HG02610 (cell line): ENCODE measurements at regions not wholly inside any gene's neighbourhood (a gene's known extent, or its start where the extent isn't known, plus 50 kb on each side); places are given as distances from the start of the nearest gene placed in this dataset.
"Not testable (repeated sequence)": the region's sequence is repeated elsewhere in the genome, so short reads cannot be mapped to it uniquely, and the experiment has no call there.

Experiments used
- ATAC-seq: cut with Tn5 transposase; IDR thresholded peaks from one replicate; pipeline ENCODE4 v1.9.1; 2021; ENCODE audit warnings: mild to moderate bottlenecking, moderate library complexity; ENCODE audit not compliant: unreplicated experiment

GRCh38 chr7:85384392-85384791, 197.5 kb upstream of the SEMA3D start:
- no peak for ATAC-seq

GRCh38 chr7:85381212-85381611, 194.4 kb upstream of the SEMA3D start:
- no peak for ATAC-seq

- no peak for ATAC-seq
Observed at GRCh38 chr7:85376589-85376988, 189.7 kb upstream of the SEMA3D start.

- no peak for ATAC-seq
Observed at GRCh38 chr7:85356916-85357315, 170.1 kb upstream of the SEMA3D start.

GRCh38 chr7:85343484-85343883, 156.6 kb upstream of the SEMA3D start:
- peak; percentile 95 for ATAC-seq

DNA sequence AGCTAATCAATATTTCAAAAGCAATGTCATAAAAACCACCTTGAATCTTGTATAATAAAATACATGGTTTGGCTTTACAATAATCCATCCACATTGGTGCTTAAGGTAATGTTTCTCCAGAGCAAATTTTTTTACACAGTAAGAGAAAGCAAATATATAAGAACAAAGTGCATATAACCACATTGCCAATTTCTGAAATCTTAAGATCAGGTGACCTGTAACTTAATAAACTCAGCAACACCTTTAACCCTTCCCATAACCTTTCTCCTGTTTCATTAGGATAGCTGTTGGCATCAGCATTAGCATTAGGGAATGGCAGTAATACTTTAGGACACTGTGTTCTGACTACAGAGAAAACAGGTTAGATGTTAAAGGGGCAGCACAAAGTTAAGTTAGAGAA, 155.9 kb upstream of the SEMA3D start:
- ATAC-seq, result no peak

- ATAC-seq, result no peak
Observed at GRCh38 chr7:85341973-85342372, 155.1 kb upstream of the SEMA3D start.

- no peak for ATAC-seq
Observed at GRCh38 chr7:85341121-85341520, 154.3 kb upstream of the SEMA3D start.

- ATAC-seq, result no peak
Observed at GRCh38 chr7:85336086-85336485, 149.2 kb upstream of the SEMA3D start.

GRCh38 chr7:85335113-85335512, 148.3 kb upstream of the SEMA3D start:
- not testable (repeated sequence) for ATAC-seq

DNA sequence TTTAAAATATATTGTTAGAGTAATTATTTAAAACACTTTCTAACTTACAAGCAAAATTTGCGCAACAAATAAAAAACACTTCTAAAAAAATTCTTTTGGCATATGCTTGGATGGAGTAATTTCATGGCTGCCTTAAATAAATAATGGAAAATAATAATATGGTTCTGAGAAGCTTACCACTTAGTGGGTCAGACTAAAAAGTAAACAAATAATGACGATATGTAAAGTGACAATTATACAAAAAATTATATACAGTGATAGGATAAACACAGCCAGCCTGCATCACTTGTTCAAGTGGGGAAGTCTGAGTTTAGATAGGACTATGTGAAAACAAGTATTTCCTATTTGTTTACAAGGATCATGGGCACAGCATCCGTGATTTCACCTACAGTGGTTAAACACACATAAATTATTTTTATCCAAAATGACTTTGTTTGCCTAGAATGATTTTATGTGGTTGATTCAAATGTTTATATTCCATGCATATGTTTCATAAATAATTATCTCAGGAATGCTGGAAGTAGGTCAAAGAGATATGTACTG, 141.7 kb upstream of the SEMA3D start:
- no peak for ATAC-seq

GRCh38 chr7:85324145-85324799, 137.4 kb upstream of the SEMA3D start:
- ATAC-seq, result no peak

DNA sequence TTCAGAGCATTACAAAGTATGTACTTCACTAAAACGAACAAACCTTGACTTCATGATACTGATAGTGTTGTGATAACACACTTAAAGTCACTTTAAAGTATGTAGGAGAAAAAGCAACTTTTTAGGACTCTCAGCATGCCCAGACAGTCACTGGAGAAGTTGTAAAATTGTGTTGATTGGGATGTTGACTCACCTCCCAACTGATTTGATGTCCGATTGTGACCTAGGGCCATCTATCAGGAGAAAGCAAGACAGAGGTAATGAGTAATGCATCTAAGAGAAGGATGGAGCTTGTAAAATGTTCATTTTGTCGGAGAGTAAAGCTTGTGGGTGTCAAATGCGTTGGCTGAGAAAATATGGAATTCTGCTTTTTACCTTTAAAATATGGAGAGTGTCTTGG, 135.4 kb upstream of the SEMA3D start:
- ATAC-seq, result no peak

DNA sequence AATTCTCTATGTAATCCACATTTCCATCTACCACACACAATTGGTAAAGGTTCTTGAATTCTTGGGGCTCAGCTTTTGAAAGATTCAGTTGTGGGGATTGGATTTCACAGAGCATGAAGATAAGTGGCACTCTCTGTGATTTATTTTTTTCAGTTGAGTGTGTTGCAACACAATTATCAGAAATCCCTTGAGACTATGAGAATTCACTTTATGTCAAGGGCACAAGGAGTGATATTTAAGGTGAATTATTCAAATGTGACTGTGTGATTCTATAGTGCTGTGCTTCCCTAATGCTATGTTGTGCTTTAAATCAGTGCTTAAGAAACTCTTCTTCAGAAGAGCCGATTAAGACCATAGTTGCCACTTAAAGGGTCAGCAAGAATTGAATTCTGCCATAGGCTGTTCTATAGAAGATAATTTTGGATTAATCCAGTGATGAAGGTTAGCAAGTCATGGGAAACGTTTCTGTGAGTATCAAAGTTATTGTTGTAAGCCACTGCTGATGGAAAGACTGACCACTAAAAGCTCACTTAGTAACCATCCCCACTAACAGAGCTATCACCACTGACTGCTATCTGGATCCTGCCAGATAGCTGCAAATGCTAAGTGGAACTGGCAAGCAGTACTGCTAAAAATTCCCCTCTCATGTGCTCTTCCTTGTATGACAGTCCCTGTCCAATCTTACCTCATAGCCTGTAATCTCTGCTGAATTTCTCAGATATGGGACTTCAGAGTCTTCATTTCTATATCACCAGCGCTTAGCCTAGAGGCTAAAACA, 134.0 kb upstream of the SEMA3D start:
- ATAC-seq, result no peak

DNA sequence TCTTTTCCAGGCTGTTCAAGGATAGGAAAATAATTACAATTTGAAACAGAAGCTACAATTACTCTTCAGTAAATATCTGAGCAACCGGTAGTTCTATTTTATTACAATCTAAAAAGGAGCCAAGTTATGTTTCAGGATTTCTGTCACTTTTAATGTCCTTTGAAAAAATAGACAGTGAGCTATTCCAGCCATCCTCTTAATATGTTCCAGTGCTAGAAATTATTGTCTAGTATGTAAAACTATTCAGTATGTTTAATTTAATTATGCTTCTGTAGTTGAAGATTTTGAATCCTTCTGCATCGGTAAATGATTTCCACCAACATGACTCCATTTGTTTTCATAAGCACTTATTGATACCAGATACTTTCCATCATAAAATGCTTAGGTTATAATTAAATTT, 129.6 kb upstream of the SEMA3D start:
- no peak for ATAC-seq

DNA sequence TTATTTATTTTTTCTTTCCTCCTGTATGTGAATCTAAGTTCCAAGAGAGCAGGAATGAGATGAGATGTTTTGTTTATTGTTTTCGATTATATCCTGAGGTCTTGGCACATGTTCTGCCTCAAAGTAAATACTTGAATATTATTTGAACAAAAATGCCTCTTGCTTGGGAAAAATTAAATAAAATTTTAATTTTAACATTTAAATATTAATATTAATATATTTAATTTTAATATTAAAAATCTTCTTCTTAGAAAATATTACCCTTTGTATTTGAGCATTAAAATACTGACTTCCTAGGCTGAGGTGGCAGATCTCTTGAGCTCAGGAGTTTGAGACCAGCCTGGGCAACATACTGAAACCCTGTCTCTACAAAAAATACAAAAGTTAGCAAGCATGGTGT, 123.4 kb upstream of the SEMA3D start:
- ATAC-seq, result no peak

- ATAC-seq, result no peak
Observed at GRCh38 chr7:85306115-85306514, 119.3 kb upstream of the SEMA3D start.

DNA sequence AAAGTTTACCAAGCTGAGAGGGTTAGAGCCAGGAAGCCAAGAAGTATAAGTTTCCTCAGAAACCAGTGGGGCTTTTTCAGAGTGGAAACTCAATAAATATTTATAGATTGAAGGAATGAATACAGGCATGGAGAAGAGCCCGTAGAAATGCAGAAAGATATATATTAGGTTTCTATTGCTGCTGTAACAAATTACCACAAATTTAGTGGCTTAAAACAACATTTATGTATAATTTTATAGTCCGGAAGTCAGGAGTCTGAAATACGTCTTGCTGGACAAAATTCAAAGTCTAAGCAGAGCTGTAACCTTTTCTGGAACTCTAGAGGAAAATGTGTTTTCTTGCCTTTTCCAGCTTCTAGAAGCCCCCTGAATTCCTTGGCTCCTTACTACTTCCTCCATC, 107.3 kb upstream of the SEMA3D start:
- ATAC-seq, result no peak

- peak; percentile 53 for ATAC-seq
Observed at GRCh38 chr7:85292908-85293576, 106.2 kb upstream of the SEMA3D start.

DNA sequence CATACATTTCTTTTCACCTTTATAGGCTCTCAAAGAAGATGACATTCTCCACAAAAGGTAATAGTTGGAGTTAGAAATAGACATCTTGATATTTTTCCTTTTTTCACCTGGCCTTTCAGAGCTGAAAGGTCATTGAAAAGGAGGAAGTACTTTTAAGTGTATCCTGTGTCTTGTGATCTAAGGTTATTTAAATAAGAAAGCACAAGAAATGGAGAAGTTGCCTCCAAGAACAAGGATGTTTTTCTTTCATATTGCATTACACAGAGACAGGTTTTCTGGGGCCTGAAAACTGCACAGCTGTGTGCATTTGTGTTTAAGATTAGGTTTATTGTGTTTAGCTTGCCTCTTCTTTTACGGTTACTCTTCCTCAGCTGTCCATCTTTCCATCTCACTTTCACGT, 103.4 kb upstream of the SEMA3D start:
- no peak for ATAC-seq

GRCh38 chr7:85289279-85289678, 102.4 kb upstream of the SEMA3D start:
- ATAC-seq, result peak; percentile 45
